H1 (cell line): ENCODE measurements at regions not wholly inside any gene's neighbourhood (a gene's known extent, or its start where the extent isn't known, plus 50 kb on each side); places are given as distances from the start of the nearest gene placed in this dataset.
A peak's percentile ranks its signal among the peaks of the same experiment; 100 is the strongest.

Experiments used
- CTCF ChIA-PET: fragments of 300-600 bp; sonication (Branson Sonifier 250); formaldehyde crosslinking; loops from one replicate; lab custom pipeline; 2021; ENCODE audit not compliant: partially characterized antibody; lab: Charles Lee
- POLR2A ChIA-PET: fragments of 300-600 bp; sonication (Branson Sonifier 250); formaldehyde crosslinking; loops from one replicate; lab custom pipeline; 2021; ENCODE audit warnings: inconsistent platforms; ENCODE audit not compliant: partially characterized antibody; lab: Charles Lee
- DNase-seq, 2 experiments: peaks; one replicate each; pipeline versions ENCODE4 v3.0.0 to v3.0.0-alpha.2; 2010 to 2022; ENCODE audit warnings: low spot score in 2 of 2, low read depth in 1 of 2, mixed read lengths in 1 of 2
- FAIRE-seq: peaks from 2 replicates; lab custom pipeline; 2011; peaks lifted over from hg19 to GRCh38; lab: Jason Lieb, UNC
- H2AFZ ChIP-seq: 2 replicates; pipeline ENCODE4 v1.8.1; 2012; ENCODE audit warnings: low read length, inconsistent platforms
- H2AK5ac ChIP-seq: 2 replicates; pipeline ENCODE4 v1.6.1; 2013; ENCODE audit warnings: low read depth, low read length
- H2BK120ac ChIP-seq: replicated peaks from 2 replicates; pipeline ENCODE3; 2013; ENCODE audit warnings: low read depth, low read length, inconsistent platforms
- H2BK12ac ChIP-seq: 2 replicates; pipeline ENCODE4 v1.6.1; 2013; ENCODE audit warnings: low read depth, low read length
- H2BK15ac ChIP-seq: 2 replicates; pipeline ENCODE4 v1.6.1; 2013; ENCODE audit warnings: low read length
- H2BK20ac ChIP-seq: 2 replicates; pipeline ENCODE4 v1.6.1; 2013; ENCODE audit warnings: low read length
- H2BK5ac ChIP-seq: 2 replicates; pipeline ENCODE4 v1.6.1; 2013; ENCODE audit warnings: low read depth, low read length
- H3K14ac ChIP-seq: 2 replicates; pipeline ENCODE4 v1.6.1; 2013; ENCODE audit warnings: inconsistent platforms; ENCODE audit not compliant: insufficient read length
- H3K18ac ChIP-seq: 2 replicates; pipeline ENCODE4 v1.6.1; 2013; ENCODE audit warnings: low read length; ENCODE audit errors: extremely low read depth
- H3K23ac ChIP-seq: 2 replicates; pipeline ENCODE4 v1.6.1; 2013; ENCODE audit warnings: inconsistent platforms; ENCODE audit not compliant: insufficient read length
- H3K23me2 ChIP-seq: 2 replicates; pipeline ENCODE4 v1.6.1; 2013; ENCODE audit warnings: low read depth, low read length
- H3K27ac ChIP-seq: 2 replicates; pipeline ENCODE4 v1.6.1; 2011; ENCODE audit warnings: low read depth, low read length, inconsistent platforms
- H3K27me3 ChIP-seq, 4 experiments: replicated peaks in 1 of 4; 1 replicate in 1 of 4; 2 replicates in 3 of 4; pipeline versions ENCODE4 v1.6.1 to v1.8.1; 2011 to 2013; ENCODE audit warnings: low read length in 3 of 4, mild to moderate bottlenecking in 3 of 4, inconsistent platforms in 2 of 4, mixed read lengths in 2 of 4, moderate library complexity in 1 of 4; ENCODE audit not compliant: control insufficient read depth in 3 of 4, insufficient read depth in 3 of 4; ENCODE audit errors: extremely low read depth in 1 of 4
- H3K36me3 ChIP-seq, 4 experiments: 2 replicates each; pipeline versions ENCODE4 v1.6.1 to v1.8.1; 2011 to 2013; ENCODE audit warnings: mild to moderate bottlenecking in 4 of 4, low read length in 3 of 4, moderate library complexity in 2 of 4, control low read depth in 1 of 4, inconsistent platforms in 1 of 4; ENCODE audit not compliant: insufficient read depth in 4 of 4, control insufficient read depth in 2 of 4
- H3K4ac ChIP-seq: replicated peaks from 2 replicates; pipeline ENCODE3; 2013; ENCODE audit warnings: low read length, low read depth, mixed read lengths, inconsistent platforms; ENCODE audit not compliant: insufficient read length
- H3K4me1 ChIP-seq, 4 experiments: replicated peaks in 1 of 4; 1 replicate in 1 of 4; 2 replicates in 3 of 4; pipeline versions ENCODE4 v1.6.1 to v1.8.1; 2011 to 2013; ENCODE audit warnings: low read length in 3 of 4, inconsistent platforms in 2 of 4, mixed read lengths in 1 of 4; ENCODE audit not compliant: insufficient read depth in 4 of 4, control insufficient read depth in 3 of 4
- H3K4me2 ChIP-seq, 2 experiments: 2 replicates each; pipeline versions ENCODE4 v1.6.1 to v1.8.1; 2011 to 2013; ENCODE audit warnings: low read depth in 2 of 2, low read length in 2 of 2, control low read depth in 1 of 2, inconsistent platforms in 1 of 2, mild to moderate bottlenecking in 1 of 2; ENCODE audit not compliant: insufficient read depth in 1 of 2
- H3K4me3 ChIP-seq, 4 experiments: fragments of 200-600, 300-600 bp in 1 of 4; sonication (generic), shearing (Covaris generic), sonication (Bioruptor Twin) in 1 of 4; 2 replicates each; pipeline versions ENCODE4 v1.5.1 to v1.8.1; 2011 to 2016; ENCODE audit warnings: low read length in 4 of 4, low read depth in 3 of 4, control low read depth in 2 of 4, inconsistent platforms in 2 of 4, mild to moderate bottlenecking in 2 of 4, mixed read lengths in 1 of 4, moderate library complexity in 1 of 4; ENCODE audit not compliant: insufficient read depth in 2 of 4; ENCODE audit errors: extremely low read depth in 1 of 4
- H3K56ac ChIP-seq: replicated peaks from 2 replicates; pipeline ENCODE3; 2013; ENCODE audit warnings: low read depth, mild to moderate bottlenecking, mixed read lengths, low read length, inconsistent platforms; ENCODE audit not compliant: insufficient read length
- H3K79me1 ChIP-seq: 2 replicates; pipeline ENCODE4 v1.6.1; 2013; ENCODE audit warnings: low read depth, low read length, control low read depth
- H3K79me2 ChIP-seq, 2 experiments: 2 replicates each; pipeline versions ENCODE4 v1.6.1 to v1.8.1; 2012 to 2013; ENCODE audit warnings: low read length in 2 of 2, mild to moderate bottlenecking in 2 of 2, inconsistent platforms in 1 of 2; ENCODE audit not compliant: insufficient read depth in 2 of 2, control insufficient read depth in 1 of 2
- H3K9ac ChIP-seq, 4 experiments: replicated peaks in 1 of 4; 1 replicate in 1 of 4; 2 replicates in 3 of 4; pipeline versions ENCODE4 v1.6.1 to v1.8.1; 2011 to 2013; ENCODE audit warnings: low read depth in 3 of 4, low read length in 3 of 4, control low read depth in 2 of 4, mild to moderate bottlenecking in 2 of 4, moderate library complexity in 2 of 4, inconsistent platforms in 1 of 4; ENCODE audit errors: extremely low read depth in 1 of 4
- H3K9me3 ChIP-seq, 2 experiments: 2 replicates each; pipeline versions ENCODE4 v1.6.1 to v1.8.1; 2012 to 2013; ENCODE audit warnings: mild to moderate bottlenecking in 2 of 2, moderate library complexity in 2 of 2, control low read depth in 1 of 2, inconsistent platforms in 1 of 2, low read depth in 1 of 2, low read length in 1 of 2, mixed read lengths in 1 of 2; ENCODE audit not compliant: insufficient read depth in 2 of 2
- H4K20me1 ChIP-seq, 2 experiments: replicated peaks in 1 of 2; 2 replicates each; pipeline versions ENCODE3 to v1.8.1; 2011 to 2013; ENCODE audit warnings: inconsistent platforms in 2 of 2, low read length in 2 of 2, mild to moderate bottlenecking in 1 of 2; ENCODE audit not compliant: insufficient read depth in 2 of 2, control insufficient read depth in 1 of 2
- H4K5ac ChIP-seq: 2 replicates; pipeline ENCODE4 v1.6.1; 2013; ENCODE audit warnings: low read length, low read depth, mixed read lengths, inconsistent platforms; ENCODE audit not compliant: insufficient read length
- H4K8ac ChIP-seq: 2 replicates; pipeline ENCODE4 v1.8.0; 2013; ENCODE audit warnings: mild to moderate bottlenecking, moderate library complexity, low read length, inconsistent platforms; ENCODE audit not compliant: insufficient read depth; ENCODE audit errors: extremely low read depth
- H4K91ac ChIP-seq: replicated peaks from 2 replicates; pipeline ENCODE3; 2013; ENCODE audit warnings: low read length, mixed read lengths, inconsistent platforms; ENCODE audit not compliant: insufficient read length
- BRCA1 ChIP-seq: IDR thresholded peaks from 2 replicates; pipeline ENCODE4 v1.6.1; 2012; ENCODE audit warnings: low read depth, low read length, improper control_type of control experiment
- EP300 ChIP-seq, 2 experiments: IDR thresholded peaks; 1 replicate in 1 of 2; 2 replicates in 1 of 2; pipeline ENCODE4 v1.6.1; 2011 to 2012; ENCODE audit warnings: low read depth in 2 of 2, low read length in 2 of 2, mild to moderate bottlenecking in 2 of 2, borderline replicate concordance in 1 of 2, inconsistent platforms in 1 of 2, moderate library complexity in 1 of 2
- FOSL1 ChIP-seq: IDR thresholded peaks from 2 replicates; pipeline ENCODE4 v1.6.1; 2011; ENCODE audit warnings: mild to moderate bottlenecking, low read depth, low read length, moderate library complexity; ENCODE audit not compliant: insufficient read depth
- GABPA ChIP-seq: IDR thresholded peaks from 2 replicates; pipeline ENCODE4 v1.6.1; 2011; ENCODE audit warnings: mild to moderate bottlenecking, low read length, moderate library complexity, borderline replicate concordance; ENCODE audit not compliant: insufficient read depth
- KDM5A ChIP-seq: fragments of 200-600 bp; IDR thresholded peaks from 2 replicates; pipeline ENCODE4 v1.7.1; 2012; ENCODE audit warnings: mild to moderate bottlenecking, low read length, inconsistent platforms, mixed read lengths
- RXRA ChIP-seq: IDR thresholded peaks from 2 replicates; pipeline ENCODE4 v1.6.1; 2011; ENCODE audit warnings: low read depth, mild to moderate bottlenecking, low read length, moderate library complexity; ENCODE audit not compliant: insufficient read depth
- SP1 ChIP-seq: IDR thresholded peaks from 2 replicates; pipeline ENCODE4 v1.6.1; 2011; ENCODE audit warnings: low read depth, low read length
- SRF ChIP-seq: IDR thresholded peaks from 2 replicates; pipeline ENCODE4 v1.6.1; 2011; ENCODE audit warnings: mild to moderate bottlenecking, low read depth, low read length, moderate library complexity
- TBP ChIP-seq: IDR thresholded peaks from 2 replicates; pipeline ENCODE4 v1.6.1; 2011; ENCODE audit warnings: low read depth, low read length, improper control_type of control experiment
- USF2 ChIP-seq: IDR thresholded peaks from 2 replicates; pipeline ENCODE4 v1.6.1; 2011; ENCODE audit warnings: low read length, improper control_type of control experiment
- WGBS, 2 experiments: shearing (Covaris generic) in 1 of 2; methylation state at CpG; one replicate each; pipeline versions ENCODE4 v1.1.6 to v1.1.7; 2013 to 2015; ENCODE audit warnings: low lambda C conversion rate in 2 of 2, mixed read lengths in 2 of 2, inconsistent platforms in 1 of 2, low coverage in 1 of 2, missing lambda C conversion rate in 1 of 2; ENCODE audit not compliant: insufficient replicate concordance in 2 of 2, insufficient coverage in 1 of 2, insufficient read length in 1 of 2; ENCODE audit errors: extremely low coverage in 1 of 2, missing lambda C conversion rate in 1 of 2; 5-methylcytosine and 5-hydroxymethylcytosine counted together

DNA sequence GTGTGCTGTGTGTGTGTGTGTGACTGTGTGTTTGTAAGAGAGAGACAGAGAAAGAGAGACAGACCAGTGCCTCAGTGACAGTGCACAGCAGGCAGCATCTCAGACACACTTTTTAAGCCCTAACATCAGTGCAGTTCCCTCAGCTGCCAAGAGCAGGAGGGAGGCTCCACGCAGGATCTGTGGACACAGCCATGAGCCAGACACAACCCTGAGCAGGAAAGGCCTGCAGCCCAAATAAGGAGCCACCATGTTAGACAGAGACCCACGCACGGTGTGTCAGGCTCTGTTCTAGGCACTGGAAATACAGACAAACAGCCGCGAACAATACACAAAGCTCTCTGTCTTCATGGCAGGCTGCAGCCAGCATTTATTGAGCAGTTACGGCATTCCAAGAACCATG lies 445.5 kb downstream of the MATN1 start:
- 87% methylated on average over 6 of the region's 6 CpGs; no CpG with 5 or more reads in 1 of the 2 experiments for WGBS, 2 experiments
- Histone ChIP-seq H3K27ac (no peak overlapping the region), H3K79me2 (no peaks in the 10 kb centered on the region), H2BK20ac (no peak overlapping the region), H3K56ac (no peak overlapping the region), H3K4me3 (no peak overlapping the region), H2BK120ac (no peak overlapping the region), H4K20me1 (no peaks in the 10 kb centered on the region), H3K27me3 (no peaks in the 10 kb centered on the region), H2BK12ac (no peak overlapping the region), H3K36me3 (no peaks in the 10 kb centered on the region), H3K23me2 (no peaks in the 10 kb centered on the region; the same call in 1 of the 2 replicates), H4K5ac (no peak overlapping the region)
- DNase-seq, result peak in 1 of 2 experiments; percentile 29
- TF ChIP-seq USF2 (no peak), GABPA (no peak), FOSL1 (no peak), TBP (no peak), SP1 (no peak), BRCA1 (no peak), KDM5A (no peak), EP300 (IDR thresholded peaks at IDR 0.05; ENCODE audit: borderline replicate concordance in 1 of 2, low read depth in 2 of 2, low read length in 2 of 2) (no peak), SRF (no peak), RXRA (no peak)
- TF ChIP-seq, all 59 proteins: peak for 0
- ChIA-PET POLR2A (no interaction called here), CTCF (interaction anchor here (1.1 to 1.4 kb wide), 3 partner anchors 21 to 63 kb away, joined by 3 to 4 read pairs (median 3); no protein-coding TSS in a partner anchor)
- Histone ChIP-seq H3K4me2 (no peak overlapping the region), H3K4ac (no peak overlapping the region), H4K8ac (no peak overlapping the region), H3K9me3 (no peaks in the 10 kb centered on the region), H2AFZ (no peak overlapping the region), H3K23ac (no peak overlapping the region), H3K4me1 (no peaks in the 10 kb centered on the region), H3K9ac (no peak overlapping the region), H2BK15ac (no peak overlapping the region), H3K79me1 (no peaks in the 10 kb centered on the region; the same call in 1 of the 2 replicates), H2BK5ac (no peak overlapping the region; the same call in 1 of the 2 replicates), H4K91ac (no peak overlapping the region), H3K18ac (no peak overlapping the region), H2AK5ac (no peak overlapping the region), H3K14ac (no peak overlapping the region)
- no peak for FAIRE-seq
